Activated naive CD4-positive, alpha-beta T cell treated with anti-CD3 and anti-CD28 coated beads for 36 hours (primary cell): ENCODE measurements at regions not wholly inside any gene's neighbourhood (a gene's known extent, or its start where the extent isn't known, plus 50 kb on each side); places are given as distances from the start of the nearest gene placed in this dataset.

Source experiments
- CTCF ChIA-PET: fragments of 350-600 bp; sonication (Branson Sonifier 250); formaldehyde crosslinking; loops from one replicate; lab custom pipeline; 2021; ENCODE audit warnings: antibody characterized with exemption; lab: Charles Lee
- DNase-seq: peaks from one replicate; pipeline ENCODE4 v3.0.0-alpha.2; 2020
- H3K27ac Mint-ChIP-seq: one replicate; pipeline ENCODE4 v1.8.0; 2021; ENCODE audit warnings: mild to moderate bottlenecking, mixed read lengths
- H3K27me3 Mint-ChIP-seq: one replicate; pipeline ENCODE4 v1.8.0; 2021; ENCODE audit warnings: low read depth, mixed read lengths
- H3K36me3 Mint-ChIP-seq: one replicate; pipeline ENCODE4 v1.8.0; 2021; ENCODE audit warnings: low read depth, mixed read lengths
- H3K4me1 Mint-ChIP-seq: one replicate; pipeline ENCODE4 v1.8.0; 2021; ENCODE audit warnings: low read depth, mixed read lengths
- H3K4me3 Mint-ChIP-seq: one replicate; pipeline ENCODE4 v1.8.0; 2021; ENCODE audit warnings: mild to moderate bottlenecking, moderate library complexity, mixed read lengths
- H3K9me3 Mint-ChIP-seq: one replicate; pipeline ENCODE4 v1.8.0; 2021; ENCODE audit warnings: mixed read lengths
- intact Hi-C: fragments of 100-400 bp; cut with micrococcal nuclease; formaldehyde crosslinking; loops from one replicate; pipeline ENCODE4 v1.15.1; 2023

GRCh38 chr15:29172742-29173725, 96.6 kb downstream of the NSMCE3 start:
- no peak overlapping the region for H3K4me3 Mint-ChIP-seq
- H3K27me3 Mint-ChIP-seq: peaks cover 5% of the 10 kb centered on the region
- CTCF ChIA-PET: no interaction called here
- DNase-seq: no peak
- no peaks in the 10 kb centered on the region for H3K36me3 Mint-ChIP-seq
- H3K4me1 Mint-ChIP-seq: no peaks in the 10 kb centered on the region
- no peak overlapping the region for H3K27ac Mint-ChIP-seq
- intact Hi-C loops: no loop called here
- H3K9me3 Mint-ChIP-seq: no peaks in the 10 kb centered on the region

DNA sequence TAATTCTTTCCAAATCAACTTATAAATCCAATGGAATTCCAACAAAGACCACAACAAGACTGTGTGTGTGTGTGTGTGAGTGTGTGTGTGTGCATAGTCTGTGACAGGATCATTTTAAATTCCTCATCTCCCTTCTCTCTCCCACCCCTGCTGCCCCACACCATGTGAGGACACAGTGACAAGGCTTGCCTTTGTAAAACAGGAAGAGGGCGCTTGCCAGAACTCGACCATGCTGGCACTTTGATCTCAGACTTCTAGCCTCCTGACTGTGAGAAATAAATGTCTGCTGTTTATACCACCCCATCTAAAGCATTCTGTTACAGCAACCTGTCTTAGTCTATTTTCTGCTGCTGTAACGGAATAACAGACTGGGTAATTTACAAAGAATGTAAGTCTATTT, 99.1 kb downstream of the NSMCE3 start:
- Mint-ChIP-seq H3K9me3 (no peaks in the 10 kb centered on the region), H3K36me3 (no peaks in the 10 kb centered on the region), H3K27ac (no peak overlapping the region), H3K4me1 (no peaks in the 10 kb centered on the region), H3K27me3 (peaks cover 8% of the 10 kb centered on the region), H3K4me3 (no peak overlapping the region)
- CTCF ChIA-PET: no interaction called here
- no peak for DNase-seq
- intact Hi-C loops: no loop called here
